HG02798 (cell line): ENCODE measurements at regions not wholly inside any gene's neighbourhood (a gene's known extent, or its start where the extent isn't known, plus 50 kb on each side); places are given as distances from the start of the nearest gene placed in this dataset.

Source experiments
- ATAC-seq: cut with Tn5 transposase; IDR thresholded peaks from one replicate; pipeline ENCODE4 v1.9.1; 2021; ENCODE audit warnings: mild to moderate bottlenecking; ENCODE audit not compliant: unreplicated experiment, poor library complexity

- ATAC-seq = no peak
Measured at GRCh38 chr4:124904723-124905388, 192.3 kb upstream of the ANKRD50 start.

DNA sequence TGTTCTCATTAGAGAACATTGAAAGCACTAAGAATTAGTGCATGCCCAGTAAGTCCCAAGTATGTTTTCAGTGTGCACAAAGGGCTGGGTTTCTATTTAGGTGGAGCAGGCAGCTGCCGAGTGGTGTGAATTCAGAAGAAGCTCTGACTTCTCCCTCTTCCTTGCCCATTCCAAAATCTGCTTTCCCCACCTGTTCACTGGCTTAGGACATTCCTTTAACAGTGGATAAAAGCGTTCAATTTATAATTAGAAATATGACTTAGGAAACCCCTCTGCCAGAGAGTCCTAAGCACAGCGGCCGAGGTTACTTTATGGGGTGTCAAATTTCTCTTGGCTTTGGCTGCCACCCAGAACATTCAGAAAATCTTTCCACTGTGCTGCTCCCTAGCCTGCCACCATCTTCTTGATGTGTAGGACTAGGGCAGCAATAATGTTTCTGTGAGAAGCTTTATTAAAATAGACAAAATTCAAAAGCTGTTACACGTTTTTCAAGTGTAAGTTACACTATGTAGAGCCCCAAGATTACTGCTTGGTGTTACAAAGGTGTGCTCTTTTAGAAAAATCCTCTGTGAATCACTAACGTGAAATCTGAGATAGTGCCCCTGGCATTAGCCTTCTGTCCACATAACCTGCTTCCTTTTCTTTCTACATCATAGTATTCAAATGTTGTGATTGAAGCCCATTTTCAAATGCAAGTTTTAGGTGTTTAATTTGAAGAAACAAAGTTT is 191.6 kb upstream of the ANKRD50 start:
- ATAC-seq = no peak

DNA sequence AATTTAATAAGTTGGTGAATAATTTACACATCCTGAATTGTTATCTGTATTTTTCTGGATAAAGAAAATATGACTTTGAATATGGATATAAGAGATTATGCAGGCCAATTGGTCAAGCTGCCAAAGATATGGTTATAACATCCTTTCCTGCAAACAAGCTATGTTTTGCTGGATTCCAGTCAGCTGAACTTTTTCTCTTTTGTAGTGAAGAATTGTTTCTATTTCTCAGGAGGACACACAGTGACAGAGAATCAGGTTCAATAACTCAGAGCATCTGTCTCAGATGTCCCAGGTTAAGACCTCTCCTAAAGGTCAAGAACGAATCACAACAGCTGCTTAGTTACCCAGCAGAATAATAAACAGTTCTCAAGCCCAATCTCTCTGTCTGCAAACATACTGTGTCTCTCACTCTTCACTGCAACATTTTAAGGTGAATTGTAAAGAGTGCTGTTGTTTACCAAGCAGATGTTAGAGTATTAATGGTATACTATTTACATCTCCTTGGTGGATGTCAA is 189.5 kb upstream of the ANKRD50 start:
- no peak for ATAC-seq

DNA sequence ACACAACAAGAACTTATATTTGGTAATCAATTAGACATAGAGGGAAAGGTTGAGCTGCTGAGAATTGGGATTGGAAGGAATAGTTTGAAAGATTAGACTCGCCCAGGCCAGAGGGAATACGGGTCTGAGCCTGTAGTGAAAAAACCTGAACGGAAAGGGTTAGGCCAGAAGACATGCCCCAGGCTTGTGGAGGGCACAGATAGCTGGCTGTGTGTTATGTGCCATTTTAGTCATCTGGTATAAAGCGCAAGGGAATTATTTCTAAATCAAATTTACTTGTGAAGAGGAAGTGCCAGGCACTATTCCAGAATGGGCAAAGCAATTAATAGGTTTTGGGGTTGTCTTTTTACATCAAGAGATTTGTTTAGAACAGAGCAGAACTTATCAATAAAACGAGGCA is 187.5 kb upstream of the ANKRD50 start:
- ATAC-seq = no peak

- ATAC-seq = no peak
Measured at GRCh38 chr4:124890522-124890921, 178.0 kb upstream of the ANKRD50 start.

GRCh38 chr4:124887739-124888138 is 175.2 kb upstream of the ANKRD50 start:
- ATAC-seq = no peak

GRCh38 chr4:124884316-124884715 is 171.8 kb upstream of the ANKRD50 start:
- no peak for ATAC-seq

- no peak for ATAC-seq
Measured at GRCh38 chr4:124883632-124884031, 171.1 kb upstream of the ANKRD50 start.

DNA sequence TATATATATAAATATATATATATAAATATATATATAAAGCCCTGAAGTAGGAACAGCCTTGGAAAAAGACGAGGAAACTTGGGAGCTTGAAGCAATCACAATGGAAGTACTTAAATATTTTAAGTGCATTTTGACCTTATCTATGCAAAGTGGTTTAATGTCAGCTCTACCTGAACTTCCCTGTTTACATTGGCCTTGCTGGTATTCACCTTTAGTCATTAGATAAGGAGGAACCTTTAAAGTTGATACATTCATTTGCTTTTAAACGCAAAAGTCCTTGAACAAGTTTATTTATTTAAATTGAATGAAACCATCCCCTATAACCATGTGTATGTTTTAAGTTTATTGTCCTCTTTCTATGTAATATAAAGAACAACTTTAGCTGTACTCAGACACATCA is 166.7 kb upstream of the ANKRD50 start:
- ATAC-seq = no peak

DNA sequence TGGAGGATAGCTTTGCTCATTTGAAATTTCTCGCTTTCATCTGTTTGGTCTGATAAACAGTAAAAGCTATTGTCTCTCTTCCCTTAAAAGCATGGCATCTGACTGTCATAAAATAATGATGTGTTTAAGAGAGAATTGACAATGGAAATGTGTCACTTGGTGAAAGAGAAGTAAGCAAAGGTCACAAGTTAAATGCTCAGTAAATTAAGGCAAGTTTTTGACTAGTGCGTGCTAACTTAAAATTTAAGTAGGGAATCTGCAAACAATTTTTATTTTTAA is 161.6 kb upstream of the ANKRD50 start:
- no peak for ATAC-seq

GRCh38 chr4:124873361-124874171 is 161.0 kb upstream of the ANKRD50 start:
- ATAC-seq = no peak

GRCh38 chr4:124872659-124873058 is 160.1 kb upstream of the ANKRD50 start:
- no peak for ATAC-seq

DNA sequence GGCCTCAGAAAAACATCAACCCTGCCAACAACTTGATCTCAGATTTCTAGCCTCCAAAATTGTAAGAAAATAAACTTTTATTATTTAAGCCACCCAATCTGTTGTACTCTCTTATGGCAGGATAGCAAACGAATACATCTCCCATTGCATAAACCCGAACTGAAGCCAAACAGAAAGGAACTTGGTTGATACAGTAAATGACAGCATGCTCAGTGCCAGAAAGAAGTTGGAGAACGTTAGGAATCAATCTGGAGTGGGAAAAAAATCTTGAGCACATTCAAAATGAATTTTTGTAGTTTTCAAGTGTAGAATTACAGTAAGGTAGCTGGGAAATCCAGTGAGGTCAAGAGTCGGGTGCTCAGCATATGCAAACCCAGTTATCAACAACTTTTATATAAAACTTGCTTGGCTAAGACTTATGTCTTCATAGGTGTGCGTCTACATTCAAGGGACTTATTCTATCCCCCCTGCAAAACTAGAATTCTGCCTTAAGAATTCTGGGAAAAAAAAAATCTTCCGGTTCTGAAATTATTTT is 157.5 kb upstream of the ANKRD50 start:
- no peak for ATAC-seq

DNA sequence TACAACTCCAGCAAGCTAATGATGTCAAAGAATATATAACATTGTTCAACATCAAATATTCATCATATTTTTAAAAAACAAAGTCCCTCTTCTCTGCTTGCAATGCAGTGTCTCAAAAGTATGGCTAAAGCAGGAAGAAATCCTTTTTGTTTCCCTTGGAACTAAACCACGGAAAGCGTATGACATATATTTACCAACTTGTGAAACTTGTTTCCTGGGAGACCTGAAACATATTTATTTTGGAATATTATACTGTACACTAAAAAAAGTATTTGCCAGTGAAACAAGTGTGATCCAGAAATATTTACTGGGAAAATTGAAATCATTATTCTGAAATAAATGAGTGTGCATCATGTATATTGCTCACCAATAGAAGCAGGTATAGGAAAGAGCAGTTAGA is 156.0 kb upstream of the ANKRD50 start:
- ATAC-seq = no peak

- ATAC-seq = no peak
Measured at GRCh38 chr4:124867536-124867935, 155.0 kb upstream of the ANKRD50 start.

DNA sequence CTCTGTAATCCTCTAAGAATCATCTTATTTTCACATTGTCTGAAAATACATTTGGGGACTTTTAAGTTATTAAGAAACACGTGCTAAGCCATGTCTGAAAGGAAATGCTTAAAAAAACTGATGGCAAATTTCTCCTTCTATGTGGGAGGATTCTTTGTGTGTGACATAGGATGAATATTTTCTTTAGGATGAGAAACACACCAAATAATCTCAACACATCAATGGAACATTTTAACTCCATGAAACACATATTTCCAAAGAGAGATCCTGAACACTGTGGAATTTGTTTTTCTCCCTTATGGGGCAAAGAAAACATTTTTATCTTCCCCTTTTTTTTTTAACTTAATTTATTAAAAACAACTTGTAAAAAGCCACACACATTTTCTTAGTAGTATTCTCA is 153.8 kb upstream of the ANKRD50 start:
- ATAC-seq = no peak

DNA sequence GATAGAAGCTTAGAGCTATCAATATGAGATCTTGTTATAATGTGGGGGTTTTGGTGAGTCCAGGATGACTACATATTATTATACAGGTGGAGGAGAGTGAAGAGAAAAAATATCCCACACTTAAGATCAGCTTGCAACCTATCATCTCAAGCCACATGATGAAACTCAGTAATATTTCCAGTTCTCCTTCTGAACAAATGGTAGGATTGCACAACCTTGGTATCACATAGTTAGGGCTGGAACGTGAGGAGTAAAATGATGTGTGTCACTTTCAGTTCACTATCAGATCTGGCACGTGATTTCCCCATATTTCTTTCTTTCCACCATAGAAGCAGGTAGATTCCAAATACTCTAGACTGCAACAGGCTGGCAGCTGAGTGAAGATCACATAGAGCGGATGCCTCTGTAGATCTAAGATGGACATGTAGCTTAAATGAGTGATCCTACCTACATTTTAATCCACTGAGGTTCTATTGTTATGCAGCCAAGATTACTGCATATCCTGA is 150.6 kb upstream of the ANKRD50 start:
- ATAC-seq = no peak

- ATAC-seq = no peak
Measured at GRCh38 chr4:124862261-124862660, 149.7 kb upstream of the ANKRD50 start.

- ATAC-seq = no peak
Measured at GRCh38 chr4:124861761-124862160, 149.2 kb upstream of the ANKRD50 start.

DNA sequence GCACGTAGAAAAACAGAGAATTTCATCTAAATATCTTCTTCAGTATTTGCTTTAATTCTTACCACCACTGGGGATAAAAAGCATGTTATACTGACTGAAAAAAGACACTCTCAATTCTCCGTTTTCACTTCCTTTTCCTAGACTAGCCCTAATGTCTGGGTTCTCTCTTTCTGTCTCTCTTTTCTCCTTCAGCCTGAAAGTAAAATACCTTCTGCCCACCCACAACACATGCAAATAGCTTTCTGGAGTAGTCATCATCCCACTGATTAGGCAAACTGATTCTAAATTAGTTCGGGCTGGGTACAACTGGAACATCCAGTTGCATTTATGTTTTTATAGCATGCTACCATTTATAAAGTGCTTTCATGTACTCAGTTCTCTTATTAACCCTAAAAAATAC is 142.4 kb upstream of the ANKRD50 start:
- peak; percentile 86 for ATAC-seq

DNA sequence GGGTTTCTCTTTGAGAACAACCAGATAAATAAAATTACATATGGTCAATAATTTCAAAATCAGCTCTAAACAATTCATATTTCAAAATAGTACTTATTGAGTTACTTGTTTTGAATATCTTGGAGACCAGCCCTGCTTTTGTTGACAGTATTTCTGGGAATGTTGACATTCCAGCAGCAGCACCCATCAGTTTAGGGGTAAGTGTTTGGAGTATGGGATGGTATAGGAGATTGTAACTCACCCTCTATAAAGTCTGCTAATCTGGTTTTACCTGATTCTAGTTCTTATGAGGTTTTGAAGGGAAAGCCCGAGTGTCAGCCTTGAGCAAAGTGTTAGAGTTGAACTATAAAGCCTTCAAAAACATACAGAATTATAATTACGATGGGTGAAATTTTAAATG is 139.2 kb upstream of the ANKRD50 start:
- ATAC-seq = no peak
